Ishikawa (cell line): ENCODE measurements at regions not wholly inside any gene's neighbourhood (a gene's known extent, or its start where the extent isn't known, plus 50 kb on each side); places are given as distances from the start of the nearest gene placed in this dataset.

ENCODE experiments used
- CREB1 ChIP-seq: IDR thresholded peaks from 2 replicates; pipeline ENCODE4 v1.6.1; 2012; ENCODE audit warnings: low read depth
- EGR1 ChIP-seq: IDR thresholded peaks from 2 replicates; pipeline ENCODE4 v1.6.1; 2012
- EP300 ChIP-seq: IDR thresholded peaks from 2 replicates; pipeline ENCODE4 v1.6.1; 2012; ENCODE audit warnings: borderline replicate concordance
- FOXM1 ChIP-seq: IDR thresholded peaks from 2 replicates; pipeline ENCODE4 v1.6.1; 2012; ENCODE audit warnings: low read depth, borderline replicate concordance
- MAX ChIP-seq: IDR thresholded peaks from 2 replicates; pipeline ENCODE4 v1.6.1; 2012
- RAD21 ChIP-seq: IDR thresholded peaks from 2 replicates; pipeline ENCODE4 v1.6.1; 2012; ENCODE audit warnings: low read depth
- REST ChIP-seq: IDR thresholded peaks from 2 replicates; pipeline ENCODE4 v1.6.1; 2012; ENCODE audit warnings: low read depth, mild to moderate bottlenecking
- YY1 ChIP-seq: IDR thresholded peaks from 2 replicates; pipeline ENCODE4 v1.6.1; 2012; ENCODE audit warnings: low read depth
- ZBTB7A ChIP-seq: IDR thresholded peaks from 2 replicates; pipeline ENCODE4 v1.6.1; 2012; ENCODE audit warnings: low read depth

GRCh38 chr12:92605621-92606170, 97.1 kb upstream of the PLEKHG7 start:
- TF ChIP-seq EP300 (no peak), CREB1 (no peak), FOXM1 (no peak), MAX (no peak), REST (no peak), EGR1 (no peak), RAD21 (no peak), YY1 (no peak), ZBTB7A (no peak)
